Stimulated activated CD4-positive, alpha-beta T cell treated with anti-CD3 and anti-CD28 coated beads, Interleukin-12 subunit alpha, Interleukin-12 subunit beta, amount 100 ng/mL, for 48 hours (primary cell): ENCODE measurements at regions not wholly inside any gene's neighbourhood (a gene's known extent, or its start where the extent isn't known, plus 50 kb on each side); places are given as distances from the start of the nearest gene placed in this dataset.
"Not testable (repeated sequence)": the region's sequence is repeated elsewhere in the genome, so short reads cannot be mapped to it uniquely, and the experiment has no call there.

Experiments
- DNase-seq, 3 donors: peaks; one replicate each; pipeline ENCODE4 v3.0.0-alpha.2; 2020; ENCODE audit warnings: low read depth in 2 of 3, low spot score in 1 of 3

DNA sequence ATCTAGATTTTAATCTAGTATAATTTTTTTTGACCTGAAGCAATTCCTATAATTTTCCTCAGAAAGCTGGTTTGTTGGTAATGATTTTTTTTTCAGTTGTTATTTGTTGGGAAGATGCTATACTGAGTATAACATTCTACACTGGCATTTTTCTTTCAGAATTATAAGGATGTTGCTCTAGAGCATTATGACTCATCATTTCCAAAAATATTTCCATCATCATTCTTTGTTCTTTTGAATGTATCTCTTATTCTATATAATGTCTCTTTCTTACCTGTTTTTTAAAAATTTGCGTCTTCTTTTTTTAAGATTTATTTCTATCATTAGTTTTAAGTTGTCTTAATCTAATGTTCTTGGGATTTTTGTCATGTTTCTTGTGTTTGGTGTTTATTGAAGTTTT, 356.5 kb upstream of the KCND2 start:
- no peak for DNase-seq

GRCh38 chr7:119918185-119918584, 354.8 kb upstream of the KCND2 start:
- no peak for DNase-seq

DNA sequence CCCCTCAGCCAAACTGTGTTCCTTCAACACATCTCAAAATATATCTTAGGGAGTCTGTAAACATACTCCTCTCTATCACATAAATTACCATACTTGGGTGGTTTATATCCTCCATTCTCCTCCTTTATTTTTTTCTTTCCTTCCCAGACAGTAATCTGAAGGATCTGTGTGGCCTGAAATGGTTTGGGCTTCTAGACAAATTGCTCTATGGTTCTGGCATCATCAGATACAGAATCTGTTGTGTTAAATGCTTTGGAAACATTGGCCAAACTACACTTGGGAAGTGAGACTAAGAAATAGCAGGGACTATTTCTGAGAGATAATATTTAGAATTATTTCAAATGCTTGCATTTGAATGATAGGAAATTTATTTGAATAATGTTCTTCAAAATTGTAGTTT, 353.0 kb upstream of the KCND2 start:
- no peak for DNase-seq

DNA sequence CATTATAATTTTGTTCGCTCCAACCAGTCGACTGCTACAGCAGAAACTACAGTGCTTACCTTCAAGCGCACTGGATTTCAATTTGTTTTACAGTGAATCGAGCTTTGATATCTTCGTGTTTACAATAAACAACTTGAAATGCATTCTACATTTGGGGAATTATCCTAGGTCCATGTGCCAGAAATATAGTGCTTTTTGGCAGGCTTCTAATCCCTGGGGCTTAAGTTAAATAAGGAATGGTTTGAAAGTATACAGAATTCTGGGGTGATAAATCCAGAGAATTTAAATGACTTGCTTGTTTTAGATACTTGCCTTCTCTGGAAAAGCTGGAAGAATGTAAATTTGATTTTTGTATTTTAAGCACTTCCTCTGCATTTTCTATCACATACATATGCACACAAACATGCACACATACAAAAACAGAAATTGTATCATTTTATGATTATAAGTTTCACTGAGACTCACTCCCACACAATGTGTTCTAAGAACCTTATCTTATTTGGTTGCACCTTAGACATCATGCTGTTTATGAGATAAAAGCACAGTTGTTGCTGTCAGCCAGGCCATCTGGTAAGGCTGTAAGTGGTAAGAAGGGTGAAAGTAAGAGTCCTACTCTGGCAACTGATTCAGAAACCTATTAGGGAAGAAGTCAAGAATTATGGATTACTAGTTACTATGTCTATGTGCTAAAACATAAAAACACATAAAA, 347.2 kb upstream of the KCND2 start:
- DNase-seq: no peak

GRCh38 chr7:119929891-119930290, 343.1 kb upstream of the KCND2 start:
- DNase-seq: no peak

- no peak for DNase-seq
Observed at GRCh38 chr7:119931230-119931824, 341.6 kb upstream of the KCND2 start.

GRCh38 chr7:119935418-119936025, 337.5 kb upstream of the KCND2 start:
- no peak for DNase-seq

- DNase-seq: no peak
Observed at GRCh38 chr7:119936836-119937235, 336.1 kb upstream of the KCND2 start.

DNA sequence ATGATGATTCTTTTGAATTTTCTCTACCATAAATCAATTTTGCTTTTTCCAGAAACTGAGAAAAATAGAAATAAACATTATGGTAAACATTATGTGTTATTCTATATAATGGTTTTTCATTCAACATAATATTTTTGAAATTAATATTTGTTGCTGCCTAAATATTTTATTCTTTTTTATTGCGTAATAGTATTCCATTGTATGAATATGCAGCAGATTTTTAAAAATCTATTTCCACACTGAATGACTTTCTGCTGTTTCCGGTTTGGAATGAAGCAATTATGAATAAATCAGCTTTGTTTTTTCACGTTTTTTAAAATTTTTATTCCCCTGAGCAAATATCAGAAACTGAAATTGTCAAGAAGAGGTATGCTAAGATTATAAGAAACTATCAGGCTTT, 335.2 kb upstream of the KCND2 start:
- DNase-seq: no peak

DNA sequence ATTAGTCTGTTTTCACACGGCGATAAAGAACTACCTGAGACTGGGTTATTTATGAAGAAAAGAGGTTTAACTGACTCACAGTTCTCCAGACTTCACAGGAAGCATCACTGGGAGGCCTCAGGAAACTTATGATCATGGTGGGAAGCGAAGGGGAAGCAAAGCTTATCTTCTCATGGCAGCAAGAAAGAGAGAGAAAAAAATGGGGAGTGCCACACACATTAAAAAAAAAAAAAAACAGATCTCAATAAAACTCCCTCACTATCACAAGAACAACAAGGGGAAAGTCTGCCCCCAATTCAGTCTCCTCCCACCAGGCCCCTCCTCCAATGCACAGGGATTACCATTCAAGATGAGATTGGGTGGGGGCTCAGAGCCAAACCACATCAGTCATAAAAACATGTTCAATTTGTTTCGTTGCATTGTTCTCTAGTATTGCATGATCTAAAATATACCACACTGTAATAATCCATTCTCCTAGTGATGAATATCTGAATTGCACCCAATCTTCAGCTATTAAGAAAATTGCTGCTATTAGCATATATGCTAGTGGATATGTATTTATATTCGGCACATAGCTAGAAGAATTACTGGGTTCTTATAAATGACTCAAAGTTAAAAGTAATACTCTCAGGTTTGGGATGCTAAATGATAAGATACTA, 328.9 kb upstream of the KCND2 start:
- DNase-seq: no peak

- no peak for DNase-seq
Observed at GRCh38 chr7:119944601-119944972, 328.4 kb upstream of the KCND2 start.

GRCh38 chr7:119945822-119946221, 327.2 kb upstream of the KCND2 start:
- DNase-seq: no peak

DNA sequence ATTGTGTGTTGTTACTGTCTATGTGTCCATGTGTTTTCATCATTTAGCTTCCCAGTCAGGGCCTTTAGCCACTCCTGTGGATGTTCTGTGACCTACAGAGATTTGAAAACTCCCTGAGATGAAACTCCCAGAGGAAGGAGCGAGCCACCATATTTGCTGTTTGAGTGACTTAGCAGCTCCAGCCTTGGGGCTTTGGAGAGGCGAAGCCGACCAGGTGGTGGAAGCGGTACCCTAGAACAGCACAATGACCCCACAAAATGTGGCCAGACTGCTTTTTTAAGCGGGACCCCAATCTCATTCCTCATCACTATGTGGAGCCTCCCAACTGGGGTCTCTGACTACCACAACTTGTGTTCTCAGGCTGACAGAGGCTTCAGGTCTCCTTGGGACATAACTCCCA, 323.9 kb upstream of the KCND2 start:
- DNase-seq: no peak

- not testable (repeated sequence) for DNase-seq
Observed at GRCh38 chr7:119950390-119951041, 322.5 kb upstream of the KCND2 start.

DNA sequence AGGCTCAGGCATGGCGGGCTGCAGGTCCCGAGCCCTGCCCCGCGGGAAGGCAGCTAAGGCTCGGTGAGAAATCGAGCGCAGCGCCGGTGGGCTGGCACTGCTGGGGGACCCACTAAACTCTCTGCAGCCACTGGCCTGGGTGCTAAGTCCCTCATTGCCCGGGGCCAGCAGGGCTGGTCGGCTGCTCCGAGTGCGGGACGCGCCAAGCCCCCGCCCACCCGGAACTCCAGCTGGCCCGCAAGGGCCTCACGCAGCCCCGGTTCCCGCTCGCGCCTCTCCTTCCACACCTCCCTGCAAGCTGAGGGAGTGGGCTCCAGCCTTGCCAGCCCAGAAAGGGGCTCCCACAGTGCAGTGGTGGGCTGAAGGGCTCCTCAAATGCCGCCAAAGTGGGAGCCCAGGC, 321.4 kb upstream of the KCND2 start:
- not testable (repeated sequence) for DNase-seq

DNA sequence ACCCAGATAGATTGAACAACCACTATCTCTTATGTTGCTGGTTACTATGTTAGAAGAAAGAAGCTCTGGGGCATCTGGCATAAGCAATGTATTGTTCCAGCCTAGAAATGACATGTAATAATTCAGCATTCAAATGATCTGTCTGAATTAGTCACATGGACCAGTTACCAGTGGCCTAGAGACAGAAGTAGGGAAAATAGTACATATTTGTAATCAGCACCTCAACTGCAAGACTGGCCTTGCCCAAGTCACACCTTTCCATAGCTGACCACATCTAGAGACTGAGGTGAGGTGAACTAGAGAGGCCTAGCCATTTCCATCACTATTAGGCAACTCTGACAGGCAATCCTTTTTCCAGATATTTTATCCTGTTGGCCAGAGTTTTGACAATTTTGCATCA, 315.6 kb upstream of the KCND2 start:
- no peak for DNase-seq

DNA sequence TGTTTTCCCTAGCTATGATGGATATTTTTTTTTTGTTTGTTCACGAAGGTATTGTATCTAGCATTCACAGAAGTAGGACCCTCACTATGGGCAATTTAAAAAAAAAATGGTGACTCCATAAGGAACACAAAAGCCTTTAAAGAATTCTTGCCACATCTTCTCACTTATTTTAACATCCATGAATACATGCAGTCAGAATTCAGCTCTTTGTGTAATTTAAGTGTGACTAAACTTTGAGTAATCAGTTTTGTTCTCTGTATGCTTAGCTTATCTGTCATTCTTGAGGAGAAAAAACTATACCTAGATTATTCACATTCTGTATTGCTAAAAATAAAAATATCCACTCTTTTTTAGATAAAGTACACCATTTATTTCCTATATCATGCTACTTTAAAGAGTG, 313.2 kb upstream of the KCND2 start:
- DNase-seq: no peak

DNA sequence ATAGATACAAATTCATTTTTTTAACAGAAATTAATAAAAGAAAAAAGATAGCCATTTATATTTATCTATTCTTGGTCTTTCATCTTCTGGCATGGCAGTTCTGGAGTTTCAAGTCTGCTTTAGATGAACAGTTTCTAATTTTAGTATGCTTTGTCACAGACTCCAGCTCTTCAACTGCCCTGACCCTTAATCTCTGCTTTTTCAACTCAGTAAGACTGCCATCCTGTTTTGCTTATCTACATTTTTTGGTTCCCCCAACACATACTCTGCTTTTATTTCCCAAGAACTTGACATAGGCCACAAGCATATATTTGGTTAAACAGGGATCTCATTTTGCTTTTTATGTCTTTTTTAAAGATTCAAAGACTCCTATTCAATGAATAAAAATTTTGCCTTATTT, 309.3 kb upstream of the KCND2 start:
- DNase-seq: no peak

DNA sequence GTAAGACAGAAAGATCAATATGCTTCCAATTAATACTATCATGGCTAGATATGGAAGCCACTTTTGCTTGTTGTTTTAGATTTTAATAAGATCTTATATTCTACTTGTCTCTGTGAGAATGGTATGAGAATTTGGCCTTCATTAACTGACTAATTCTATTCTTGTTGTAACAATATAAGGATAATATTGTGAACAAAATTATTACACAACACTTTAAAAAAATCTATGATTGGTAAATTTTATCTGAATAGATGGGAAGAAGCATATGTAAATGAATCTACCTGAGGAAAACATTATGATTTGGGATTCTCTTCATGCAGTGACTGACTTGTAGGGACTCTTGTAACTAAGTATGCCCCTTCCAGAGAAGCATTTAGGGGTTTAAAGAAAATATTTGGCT, 308.9 kb upstream of the KCND2 start:
- no peak for DNase-seq

GRCh38 chr7:119964788-119965542, 308.0 kb upstream of the KCND2 start:
- no peak for DNase-seq

DNA sequence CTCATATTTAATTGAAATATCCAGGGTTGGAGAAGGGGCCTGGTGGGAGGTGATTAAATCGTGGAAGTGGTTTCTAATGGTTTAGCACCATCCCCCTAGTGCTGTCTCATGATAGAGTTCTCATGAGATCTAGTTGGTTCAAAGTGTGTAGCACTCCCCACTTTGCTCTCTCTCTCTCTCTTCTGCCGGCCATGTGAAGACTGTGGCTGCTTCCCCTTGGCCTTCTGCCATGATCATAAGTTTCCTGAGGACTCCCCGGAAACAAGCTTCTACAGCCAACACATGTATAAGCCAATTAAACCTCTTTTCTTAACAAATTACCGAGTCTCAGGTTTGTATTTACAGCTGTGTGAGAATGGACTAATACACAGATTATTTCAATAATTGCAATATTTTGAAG, 305.8 kb upstream of the KCND2 start:
- DNase-seq: no peak
